Activated CD4-positive, CD25-positive, alpha-beta regulatory T cell (primary cell): ENCODE measurements at regions not wholly inside any gene's neighbourhood (a gene's known extent, or its start where the extent isn't known, plus 50 kb on each side); places are given as distances from the start of the nearest gene placed in this dataset.
"Not testable (repeated sequence)": the region's sequence is repeated elsewhere in the genome, so short reads cannot be mapped to it uniquely, and the experiment has no call there.

ENCODE experiments used
- DNase-seq, 4 experiments: peaks; one replicate each; lab custom pipeline; 2025; lab: John Stamatoyannopoulos, UW

DNA sequence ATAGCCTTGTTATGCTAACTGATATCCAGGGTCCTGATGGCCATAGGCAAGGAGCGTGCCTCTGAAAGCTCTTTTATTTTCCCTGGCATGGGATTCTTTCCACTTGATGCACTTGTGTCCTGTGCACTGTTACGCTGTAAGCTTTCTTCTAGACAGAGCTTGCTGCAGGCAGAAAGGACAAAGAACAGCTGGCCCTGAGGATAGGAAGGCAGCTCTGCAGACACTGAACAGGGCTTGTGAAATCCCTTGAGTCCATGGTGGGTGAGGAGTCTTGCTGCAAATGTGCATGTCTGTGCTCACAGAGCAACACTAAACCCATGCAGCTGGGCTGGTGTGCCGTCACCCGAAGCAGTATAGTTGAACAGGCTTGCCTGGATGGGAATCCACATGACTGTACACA lies 126.6 kb downstream of the AKAP11 start:
- DNase-seq: no peak

DNA sequence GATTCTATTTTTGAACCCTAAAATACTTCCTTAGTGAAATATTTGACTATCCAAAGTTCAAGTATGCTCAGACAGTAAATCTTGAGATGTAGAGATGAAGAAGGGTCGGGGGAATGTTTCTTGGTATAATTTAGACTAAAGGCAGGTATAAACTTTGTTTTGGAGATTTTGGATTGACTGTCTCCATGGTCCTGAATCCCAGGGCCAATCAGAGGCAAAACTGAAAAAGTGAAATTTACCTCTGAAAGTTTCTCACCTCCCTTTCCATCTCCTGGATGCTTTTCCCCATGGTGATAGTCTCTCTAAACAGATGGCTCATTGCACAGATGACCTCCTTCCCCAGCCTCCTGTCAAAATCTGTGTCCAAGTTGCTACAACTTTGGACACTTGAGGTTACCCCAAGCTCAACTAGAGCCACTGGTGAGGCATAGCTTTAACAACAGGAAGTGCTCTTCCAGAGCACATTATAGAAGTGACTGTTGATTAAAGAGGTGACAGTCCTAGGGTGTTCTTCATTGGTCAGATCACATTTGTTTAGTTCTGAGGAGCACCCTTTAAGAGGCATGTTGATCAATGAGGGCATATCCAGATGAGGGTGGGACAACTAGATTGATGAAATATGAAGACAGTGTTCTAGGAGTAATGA lies 128.4 kb downstream of the AKAP11 start:
- no peak for DNase-seq

DNA sequence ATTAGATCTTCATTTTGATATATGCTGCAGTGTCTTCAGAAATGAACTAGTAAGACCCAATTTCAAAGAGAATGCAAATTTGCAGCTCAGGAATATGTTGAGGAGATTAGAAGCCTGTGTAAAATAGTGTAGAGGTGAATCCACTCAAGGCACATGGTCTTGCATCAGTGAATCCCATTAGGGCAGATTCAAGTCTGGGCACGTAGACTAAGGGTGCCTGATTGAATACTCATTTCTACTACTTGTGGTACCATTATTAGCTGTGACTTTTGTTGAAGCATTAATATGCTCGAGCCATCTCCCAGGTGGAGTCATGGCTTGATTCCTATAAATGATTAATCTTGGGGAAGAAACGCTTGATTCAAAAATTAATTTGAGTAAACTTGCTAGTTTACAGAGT lies 129.4 kb downstream of the AKAP11 start:
- DNase-seq: no peak

DNA sequence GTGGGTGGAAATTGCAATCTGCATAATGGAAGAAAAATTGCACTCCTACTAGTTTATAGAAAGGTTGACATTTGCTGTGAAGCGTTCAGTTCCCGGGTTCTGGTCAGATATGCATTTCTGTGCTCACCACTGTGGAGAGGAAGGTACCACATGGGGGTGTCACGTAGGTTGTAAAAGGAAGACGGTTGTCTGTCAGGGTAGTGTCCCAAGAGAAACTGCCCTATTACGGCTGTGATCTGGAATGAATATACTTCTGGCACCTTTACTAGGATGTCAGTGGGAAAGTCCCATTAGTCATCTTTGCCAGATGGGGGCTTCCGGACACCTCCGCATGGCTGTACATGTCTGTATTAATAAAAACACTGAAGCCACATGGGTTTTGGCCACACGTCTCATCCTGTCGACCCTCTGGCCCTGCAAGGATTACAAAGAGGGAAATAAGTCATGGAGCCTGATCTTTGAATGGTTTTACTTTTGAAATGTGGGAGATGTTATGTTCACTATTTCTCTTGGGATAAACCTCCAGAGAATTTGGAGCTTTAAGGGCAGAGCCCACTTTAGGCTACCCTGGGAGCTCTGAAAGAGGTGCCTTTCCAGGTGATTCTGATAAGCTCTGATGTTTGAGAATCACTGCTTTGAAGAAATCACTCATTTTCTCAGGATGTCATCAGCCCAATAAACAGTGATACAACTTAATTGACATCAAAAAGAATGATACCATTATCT lies 133.9 kb downstream of the AKAP11 start:
- peak in 2 of 4 experiments; percentile 9 to 30 for DNase-seq

DNA sequence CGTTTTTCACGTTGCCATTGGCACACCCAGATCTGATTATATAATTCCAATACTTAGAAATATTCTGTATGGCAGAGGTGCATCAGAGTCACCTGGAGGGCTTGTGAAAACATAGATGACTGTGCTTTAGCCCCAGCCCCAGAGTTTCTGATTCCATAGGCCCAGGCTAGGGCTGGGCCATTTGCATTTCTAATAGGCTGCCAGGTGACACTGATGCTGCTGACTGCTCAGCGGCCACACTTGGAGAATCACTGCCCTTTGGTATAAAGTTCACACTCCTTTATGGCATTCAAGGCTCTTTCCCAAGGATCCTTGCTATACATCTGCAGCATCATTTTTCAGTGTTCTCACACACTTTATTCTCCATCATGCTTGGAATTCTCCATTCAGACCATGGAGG lies 137.1 kb downstream of the AKAP11 start:
- no peak for DNase-seq

DNA sequence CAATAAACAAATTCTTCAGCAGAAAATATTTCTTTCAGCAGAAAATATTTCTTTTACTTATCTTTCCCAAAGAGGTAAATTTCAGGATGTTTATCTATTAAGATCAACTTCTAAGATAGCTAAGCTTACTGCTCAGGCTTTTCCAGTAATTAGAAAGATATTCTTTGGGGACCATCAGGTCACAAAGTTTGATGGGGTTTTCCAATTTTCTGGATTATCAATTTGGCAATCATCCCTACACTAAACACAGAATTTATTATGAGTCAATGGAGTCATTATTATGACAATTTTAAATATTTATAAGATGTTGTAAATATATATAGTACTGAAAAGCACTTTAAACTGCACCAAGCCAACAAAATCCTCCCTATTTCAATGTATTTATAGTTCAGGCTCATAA lies 137.6 kb downstream of the AKAP11 start:
- no peak for DNase-seq

DNA sequence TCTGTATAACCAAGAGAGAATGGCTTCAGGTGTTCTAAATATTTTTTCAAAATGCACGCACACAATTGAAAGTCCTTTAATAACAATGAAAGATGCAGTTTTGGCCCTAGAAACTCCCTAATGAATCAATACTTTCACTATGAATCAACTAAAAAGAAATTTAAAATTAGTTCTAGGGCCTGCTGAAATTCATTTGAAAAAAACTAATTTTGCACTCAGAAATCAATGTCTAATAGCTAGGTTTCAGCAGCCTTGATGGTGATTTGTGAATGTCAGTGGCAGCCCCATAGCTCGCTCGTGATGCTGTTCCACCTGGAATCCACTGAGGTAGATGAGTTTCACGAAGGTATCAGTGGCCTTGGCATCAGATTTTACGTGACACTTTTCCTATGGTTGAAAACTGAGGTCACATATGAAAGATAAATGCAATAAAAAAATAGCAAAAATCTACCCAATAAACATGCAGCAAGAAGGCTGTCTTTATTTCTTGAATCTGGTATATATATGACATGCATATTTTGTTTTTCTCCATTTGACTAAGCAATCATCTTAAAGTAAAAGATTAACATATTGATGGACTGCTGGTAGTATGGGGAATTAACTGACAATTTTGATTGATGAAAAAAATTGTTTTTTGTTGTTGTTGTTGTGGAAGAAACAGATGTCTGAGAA lies 141.0 kb downstream of the AKAP11 start:
- DNase-seq: no peak

DNA sequence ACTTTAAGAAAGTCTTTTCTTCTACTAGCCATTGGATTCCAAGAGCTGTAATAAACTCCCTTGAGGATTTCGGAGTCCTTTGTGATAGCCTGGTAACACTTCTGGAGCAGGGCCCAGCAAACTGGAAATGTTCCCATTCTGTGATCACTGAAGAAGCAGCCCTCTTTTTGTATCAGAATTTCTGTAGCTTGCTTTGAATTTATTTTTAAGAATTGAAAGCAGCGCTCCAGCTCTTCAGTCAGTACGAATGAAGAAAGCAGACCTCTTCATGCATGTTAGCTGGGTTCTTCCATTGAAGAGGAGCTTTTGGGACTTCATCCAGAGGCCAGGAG lies 141.5 kb downstream of the AKAP11 start:
- no peak for DNase-seq

DNA sequence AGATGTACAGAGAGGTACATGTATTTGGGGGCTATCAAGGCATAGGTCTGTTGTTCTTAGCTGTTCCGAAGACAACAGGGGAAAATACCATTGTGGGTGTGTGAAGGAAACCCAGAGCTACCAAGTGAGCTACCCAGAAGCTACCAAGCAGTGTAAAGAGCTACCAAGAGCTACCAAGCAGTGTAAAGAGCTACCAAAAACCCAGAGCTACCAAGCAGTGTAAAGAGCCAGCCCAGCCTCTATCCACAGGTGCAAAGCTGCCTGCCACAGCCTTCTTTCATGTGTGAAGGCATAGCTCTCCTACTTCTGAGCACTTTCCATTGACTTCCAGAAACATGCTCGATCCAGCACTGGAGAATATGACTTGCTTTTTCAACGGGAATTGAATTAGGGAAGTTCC lies 145.7 kb downstream of the AKAP11 start:
- no peak for DNase-seq

DNA sequence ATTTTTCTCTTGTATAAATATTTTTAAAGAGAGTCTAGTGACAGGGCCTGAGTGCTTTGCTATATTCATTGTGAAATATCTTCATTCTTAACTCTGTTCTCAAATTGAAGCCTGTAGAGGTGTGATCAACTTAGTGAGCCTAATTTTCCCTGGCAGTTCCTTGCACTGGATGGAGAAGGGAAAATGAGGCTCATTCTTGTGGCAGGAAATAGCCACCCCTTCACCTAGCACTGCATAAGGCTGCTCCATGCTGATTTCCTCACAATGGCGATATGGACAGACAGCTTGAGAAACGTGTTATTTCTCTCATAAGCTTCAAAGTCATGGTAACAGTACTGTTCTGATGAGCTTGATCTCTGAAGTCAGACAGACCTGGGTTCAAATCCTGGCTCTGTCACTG lies 146.2 kb downstream of the AKAP11 start:
- DNase-seq: no peak

DNA sequence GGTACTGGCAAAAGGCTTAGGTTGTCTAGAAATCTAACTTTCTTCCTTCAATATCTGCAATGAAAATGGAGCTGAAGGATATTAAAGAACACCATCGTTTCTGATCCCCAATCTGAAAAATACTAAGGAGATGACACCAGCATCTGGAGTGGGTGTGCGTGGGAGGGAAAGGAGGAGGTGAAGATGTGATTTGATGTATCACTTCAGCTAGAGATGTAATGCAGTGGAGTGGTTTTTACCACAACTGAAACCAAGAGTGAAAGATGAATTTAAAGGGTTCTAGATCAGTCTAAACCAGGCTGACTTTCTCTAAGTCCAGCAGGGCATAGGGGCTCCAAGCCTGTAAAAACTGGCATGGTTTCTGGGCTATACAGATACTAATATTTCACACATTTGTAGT lies 148.4 kb downstream of the AKAP11 start:
- peak in 1 of 4 experiments; percentile 8 for DNase-seq

DNA sequence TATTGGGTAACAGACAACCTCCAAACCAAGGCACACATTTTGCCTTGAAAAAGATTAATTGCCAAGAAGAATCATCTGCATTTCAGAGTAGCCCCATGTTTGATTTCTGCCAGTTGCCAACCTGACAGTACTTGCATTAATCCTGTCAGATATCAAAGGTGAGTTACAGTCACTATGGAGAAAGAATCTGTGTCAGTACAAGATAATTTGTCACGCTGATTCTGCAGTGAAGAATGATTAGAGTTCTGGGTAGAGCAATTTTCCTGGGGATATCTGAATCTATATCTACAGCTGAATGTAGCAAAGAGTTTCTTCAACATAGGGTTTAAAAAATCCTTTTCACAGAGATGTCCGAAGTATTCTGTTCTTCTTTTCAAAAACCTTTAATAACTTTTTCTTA lies 150.7 kb downstream of the AKAP11 start:
- DNase-seq: no peak

DNA sequence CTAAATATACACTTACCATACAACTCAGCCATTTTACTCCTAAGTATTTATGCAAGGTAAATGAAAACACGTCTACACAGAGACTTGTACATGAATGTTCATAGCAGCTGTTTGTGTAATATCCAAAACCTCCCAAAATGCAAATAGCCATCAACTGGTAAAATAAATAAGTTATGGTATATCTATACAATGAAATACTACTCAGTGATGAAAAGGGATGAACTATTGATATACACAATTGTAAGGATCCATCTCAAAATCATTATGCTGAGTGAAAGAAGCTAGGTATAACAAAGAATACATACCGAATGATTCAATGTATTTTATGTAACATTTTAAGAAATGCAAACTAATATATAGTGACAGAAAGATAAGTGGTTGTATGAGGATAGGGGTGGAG lies 149.8 kb upstream of the TNFSF11 start:
- no peak for DNase-seq

DNA sequence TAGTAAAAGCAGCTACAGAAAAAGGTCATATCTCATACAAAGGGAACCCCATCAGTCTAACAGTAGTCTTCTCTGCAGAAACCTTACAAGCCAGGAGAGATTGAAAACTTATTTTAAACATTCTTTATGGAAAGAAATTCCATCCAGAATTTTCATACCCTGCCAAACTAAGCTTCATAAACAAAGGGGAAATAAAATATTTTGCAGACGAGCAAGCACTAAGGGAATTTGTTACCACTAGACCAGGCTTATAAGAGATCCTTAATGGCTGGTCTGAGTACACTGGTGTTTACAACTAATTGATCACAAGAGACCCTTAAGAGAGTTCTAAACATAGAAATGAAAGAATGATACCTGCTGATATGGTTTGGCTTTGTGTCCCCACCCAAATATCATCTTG lies 128.6 kb upstream of the TNFSF11 start:
- no peak for DNase-seq

DNA sequence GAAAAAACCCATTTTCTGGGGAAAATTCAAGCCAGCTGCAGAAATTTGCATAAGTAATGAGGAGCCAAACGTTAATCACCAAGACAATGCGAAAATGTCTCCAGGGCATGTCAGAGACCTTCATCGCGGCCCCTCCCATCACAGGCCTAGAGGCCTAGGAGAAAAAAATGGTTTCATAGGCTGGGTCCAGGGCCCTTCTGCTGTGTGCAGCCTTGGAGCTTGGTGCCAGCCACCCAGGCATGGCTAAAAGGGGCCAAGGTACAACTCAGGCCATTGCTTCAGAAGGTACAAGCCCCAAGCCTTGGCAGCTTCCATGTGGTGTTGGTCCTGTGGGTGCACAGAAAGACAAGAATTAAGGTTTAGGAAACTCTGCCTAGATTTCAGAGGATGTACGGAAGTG lies 127.4 kb upstream of the TNFSF11 start:
- DNase-seq: not testable (repeated sequence)

DNA sequence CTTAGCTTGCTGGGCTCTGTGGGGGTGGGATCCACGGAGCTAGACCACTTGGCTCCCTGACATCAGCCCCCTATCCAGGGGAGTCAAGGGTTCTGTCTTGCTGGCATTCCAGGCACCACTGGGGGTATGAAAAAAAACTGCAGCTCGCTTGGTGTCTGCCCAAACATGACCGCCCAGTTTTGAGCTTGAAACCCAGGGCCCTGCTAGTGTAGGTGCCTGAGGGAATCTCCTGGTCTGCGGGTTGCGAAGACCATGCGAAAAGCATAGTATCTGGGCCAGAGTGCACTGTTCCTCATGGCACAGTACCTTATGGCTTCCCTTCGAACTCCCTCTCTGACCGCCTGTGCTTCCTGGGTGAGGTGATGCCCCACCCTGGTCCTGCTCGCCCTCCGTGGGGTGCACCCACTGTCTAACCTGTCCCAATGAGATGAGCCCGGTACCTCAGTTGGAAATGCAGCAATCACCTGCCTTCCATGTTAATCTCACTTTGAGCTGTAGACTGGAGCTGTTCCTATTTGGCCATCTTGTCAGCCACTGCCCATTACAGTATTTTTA lies 120.8 kb upstream of the TNFSF11 start:
- no peak for DNase-seq

DNA sequence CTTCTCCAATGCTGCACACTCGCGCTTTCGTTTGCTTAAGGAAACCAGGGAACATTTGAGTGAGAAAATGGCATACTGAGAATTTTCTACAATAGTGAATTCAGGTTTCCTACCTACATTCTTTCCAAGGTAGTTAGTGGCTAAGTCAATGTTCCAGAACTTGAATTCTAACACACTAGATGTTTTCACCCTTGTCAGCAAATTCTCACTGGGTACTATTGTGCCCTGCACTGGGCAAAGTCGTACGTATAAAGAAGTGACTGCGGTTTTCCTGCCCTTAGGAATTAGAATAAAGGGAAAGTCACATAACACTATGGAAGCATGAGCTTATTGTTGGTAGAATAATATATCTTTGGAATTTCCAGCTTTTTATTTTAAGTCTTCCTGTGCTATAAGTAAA lies 119.2 kb upstream of the TNFSF11 start:
- no peak for DNase-seq

DNA sequence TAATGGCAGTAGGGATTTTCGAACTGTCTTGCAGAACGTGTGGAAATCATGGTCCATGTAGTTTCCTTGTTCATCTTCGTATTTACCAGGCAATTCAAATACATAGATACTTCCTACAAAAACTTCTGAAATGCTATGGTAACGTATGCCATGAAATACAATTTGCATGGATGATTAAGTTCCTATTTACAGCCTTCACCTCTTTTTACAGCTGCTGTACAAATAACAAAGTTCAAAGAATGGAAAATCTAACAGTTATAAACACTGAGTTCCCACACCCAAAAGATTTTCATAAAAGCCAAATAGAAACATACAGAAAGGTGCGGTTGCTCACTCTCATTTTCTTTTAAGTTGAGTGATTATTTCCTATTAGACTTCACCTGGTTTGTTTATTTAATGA lies 115.8 kb upstream of the TNFSF11 start:
- no peak for DNase-seq

DNA sequence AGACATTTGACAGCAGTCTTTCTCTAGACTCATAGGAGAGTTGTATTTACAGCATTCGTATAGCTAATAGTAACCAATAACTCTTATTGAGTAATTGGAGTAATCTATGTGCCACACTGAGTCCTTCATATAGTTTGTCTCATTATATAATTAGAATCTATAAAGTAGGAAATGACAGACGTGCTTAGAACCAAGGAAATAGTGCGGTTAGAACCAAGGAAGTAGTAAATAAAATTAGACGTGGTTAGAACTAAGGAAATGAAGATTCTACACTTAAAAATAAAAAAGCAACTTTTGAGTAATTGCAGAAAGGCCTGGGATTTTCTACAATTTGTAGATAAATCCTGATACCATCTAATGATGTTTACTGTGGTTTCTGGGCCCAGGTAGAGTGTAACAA lies 107.8 kb upstream of the TNFSF11 start:
- DNase-seq: no peak

DNA sequence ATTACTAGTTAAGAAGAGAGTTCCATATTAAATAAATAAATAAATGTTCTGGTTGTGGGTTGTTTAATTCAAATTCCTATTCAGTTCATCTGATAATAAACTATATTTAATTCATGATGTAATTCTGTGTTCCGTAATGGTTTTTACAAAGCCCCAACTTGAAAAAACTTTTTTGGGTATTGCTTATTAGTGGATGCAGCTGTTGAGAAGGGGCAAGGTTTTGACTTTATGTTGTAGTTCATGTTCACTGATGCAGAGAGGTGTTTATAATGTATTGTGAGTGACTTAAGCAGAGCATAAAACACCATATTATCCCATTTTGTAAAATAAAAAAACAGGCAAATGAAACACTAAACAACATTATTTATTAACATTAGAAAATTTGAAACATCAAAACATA lies 107.3 kb upstream of the TNFSF11 start:
- no peak for DNase-seq

DNA sequence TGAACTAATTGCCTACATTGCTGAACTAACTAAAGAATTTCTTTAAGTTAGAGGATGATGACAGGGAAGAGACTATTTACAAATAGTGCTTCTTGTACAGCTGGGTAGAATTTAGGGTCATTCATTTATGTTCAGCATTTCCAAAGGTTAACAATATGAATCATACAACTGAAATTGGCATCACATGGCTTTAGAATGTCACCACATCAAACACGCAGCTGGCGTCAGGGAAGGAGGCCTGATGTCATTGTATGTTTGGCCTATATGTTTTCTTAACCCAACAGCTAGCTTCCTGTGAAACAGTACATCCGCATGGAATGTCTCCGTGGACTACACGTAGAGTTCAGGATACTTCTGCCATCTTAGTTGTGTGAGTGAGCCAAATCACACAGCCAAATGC lies 99.0 kb upstream of the TNFSF11 start:
- no peak for DNase-seq

DNA sequence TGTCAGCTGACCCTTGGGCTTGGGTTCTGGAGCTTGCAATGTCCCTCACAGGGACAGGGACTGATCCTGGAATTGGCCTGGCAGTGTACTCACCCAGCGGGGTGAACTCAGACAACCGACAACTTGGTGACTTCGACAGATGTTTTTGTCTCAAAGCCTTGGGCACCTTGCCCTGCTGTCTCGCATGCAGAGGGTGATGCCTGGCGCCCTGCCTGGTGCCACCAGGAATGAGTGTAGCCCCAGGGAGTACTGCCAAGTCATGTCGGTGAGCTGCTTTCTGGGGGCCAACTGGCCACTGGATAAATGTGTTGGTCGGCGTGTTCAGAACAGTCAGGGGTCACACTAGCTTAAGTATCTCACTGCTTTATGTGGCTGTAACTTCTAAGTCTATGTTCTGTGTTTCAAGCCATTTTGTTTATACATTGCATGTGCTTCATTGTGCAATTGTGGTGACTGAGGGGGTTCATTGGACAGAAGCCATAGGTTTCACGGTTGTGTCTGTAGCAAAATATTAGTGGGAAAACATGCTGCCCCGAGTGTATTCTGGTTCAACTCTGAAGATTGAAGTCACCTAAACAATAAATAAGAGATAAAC lies 96.3 kb upstream of the TNFSF11 start:
- no peak for DNase-seq
